AG04449 (cell line): ENCODE measurements at regions not wholly inside any gene's neighbourhood (a gene's known extent, or its start where the extent isn't known, plus 50 kb on each side); places are given as distances from the start of the nearest gene placed in this dataset.

Experiments used
- CTCF ChIA-PET: fragments of 350-600 bp; formaldehyde crosslinking; extraction: SDS; loops from one replicate; lab custom pipeline; 2021; ENCODE audit warnings: antibody characterized with exemption; lab: Yijun Ruan, JAX
- POLR2A ChIA-PET: fragments of 400-600, 350-600 bp; formaldehyde crosslinking; extraction: SDS; loops from one replicate; lab custom pipeline; 2020; ENCODE audit warnings: antibody characterized with exemption, inconsistent platforms; lab: Yijun Ruan, JAX
- DNase-seq: peaks from one replicate; pipeline ENCODE4 v3.0.0-alpha.2; 2010; ENCODE audit warnings: low read depth, low spot score
- H3K4me3 ChIP-seq: 2 replicates; pipeline ENCODE4 v1.5.1; 2011; ENCODE audit warnings: low read depth, mild to moderate bottlenecking, control low read depth, low read length
- TF ChIP-seq, protein P1 (sequence below): IDR thresholded peaks from one replicate; pipeline ENCODE4 v1.5.1; 2011; ENCODE audit warnings: mild to moderate bottlenecking, moderate library complexity, low read length, control low read depth, inconsistent platforms; ENCODE audit not compliant: insufficient read depth; ENCODE audit errors: missing control alignments

DNA sequence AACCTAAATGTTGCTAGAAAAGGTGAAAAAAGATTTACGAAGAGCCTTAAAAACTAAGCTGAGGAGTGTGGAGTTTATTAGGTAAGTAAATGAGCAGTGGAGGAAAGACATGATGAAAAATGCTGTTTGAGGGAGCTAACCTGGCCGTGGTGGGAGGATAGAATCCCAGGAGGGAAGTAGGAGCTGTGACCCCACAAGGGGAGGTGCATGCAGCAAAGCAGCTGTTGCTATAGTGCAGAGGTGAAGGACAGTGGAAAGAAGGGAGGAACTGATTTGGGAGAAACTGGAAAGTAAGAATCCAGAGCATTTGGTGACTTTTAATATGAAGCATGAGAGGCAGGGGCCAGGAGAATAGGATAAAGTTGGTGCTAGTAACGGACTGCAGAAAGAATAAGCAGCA lies 271.7 kb upstream of the ADGRL2 start:
- TF ChIP-seq, protein P1, sequence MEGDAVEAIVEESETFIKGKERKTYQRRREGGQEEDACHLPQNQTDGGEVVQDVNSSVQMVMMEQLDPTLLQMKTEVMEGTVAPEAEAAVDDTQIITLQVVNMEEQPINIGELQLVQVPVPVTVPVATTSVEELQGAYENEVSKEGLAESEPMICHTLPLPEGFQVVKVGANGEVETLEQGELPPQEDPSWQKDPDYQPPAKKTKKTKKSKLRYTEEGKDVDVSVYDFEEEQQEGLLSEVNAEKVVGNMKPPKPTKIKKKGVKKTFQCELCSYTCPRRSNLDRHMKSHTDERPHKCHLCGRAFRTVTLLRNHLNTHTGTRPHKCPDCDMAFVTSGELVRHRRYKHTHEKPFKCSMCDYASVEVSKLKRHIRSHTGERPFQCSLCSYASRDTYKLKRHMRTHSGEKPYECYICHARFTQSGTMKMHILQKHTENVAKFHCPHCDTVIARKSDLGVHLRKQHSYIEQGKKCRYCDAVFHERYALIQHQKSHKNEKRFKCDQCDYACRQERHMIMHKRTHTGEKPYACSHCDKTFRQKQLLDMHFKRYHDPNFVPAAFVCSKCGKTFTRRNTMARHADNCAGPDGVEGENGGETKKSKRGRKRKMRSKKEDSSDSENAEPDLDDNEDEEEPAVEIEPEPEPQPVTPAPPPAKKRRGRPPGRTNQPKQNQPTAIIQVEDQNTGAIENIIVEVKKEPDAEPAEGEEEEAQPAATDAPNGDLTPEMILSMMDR, result no peak
- POLR2A ChIA-PET, result no interaction called here
- CTCF ChIA-PET, result no interaction called here
- no peak for DNase-seq
- H3K4me3 ChIP-seq, result no peak overlapping the region

DNA sequence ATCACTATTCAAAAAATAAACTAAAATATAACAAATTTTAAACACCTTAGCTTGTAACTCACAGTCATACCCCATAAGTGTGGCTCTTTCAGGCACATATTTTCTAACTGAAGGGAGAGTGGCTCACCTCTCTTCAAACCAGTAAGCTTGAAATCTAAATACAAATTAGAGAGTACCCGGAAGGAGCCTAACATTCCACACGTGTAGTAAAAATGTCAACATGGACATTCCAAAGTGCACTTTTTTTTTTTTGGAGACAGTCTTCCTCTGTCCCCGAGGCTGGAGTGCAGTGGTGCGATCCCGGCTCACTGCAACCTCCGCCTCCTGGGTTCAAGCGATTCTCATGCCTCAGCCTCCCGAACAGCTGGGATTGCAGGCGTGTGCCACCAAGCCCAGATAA lies 275.6 kb upstream of the ADGRL2 start:
- H3K4me3 ChIP-seq, result no peak overlapping the region
- no peak for DNase-seq
- TF ChIP-seq, protein P1, result no peak
- ChIA-PET CTCF (no interaction called here), POLR2A (no interaction called here)

DNA sequence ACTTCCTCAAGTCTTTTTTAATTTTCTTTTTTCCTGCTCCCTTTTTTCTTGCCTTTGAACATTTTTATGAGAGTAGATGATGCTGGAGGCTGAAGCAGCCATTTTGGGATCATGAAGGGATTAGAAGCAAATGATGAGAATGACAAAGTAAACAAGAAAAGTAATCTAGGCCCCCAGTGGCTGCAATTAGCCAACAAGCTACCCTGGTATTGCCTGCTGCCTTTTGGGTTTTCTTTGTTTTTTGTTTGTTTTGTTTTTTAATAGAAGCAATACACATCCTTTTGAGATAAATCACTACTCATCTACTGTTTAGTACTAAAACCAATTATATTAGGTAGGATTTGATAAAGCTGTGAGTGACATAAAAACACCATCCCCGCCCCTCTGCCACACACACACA lies 280.7 kb upstream of the ADGRL2 start:
- ChIA-PET POLR2A (no interaction called here), CTCF (no interaction called here)
- H3K4me3 ChIP-seq, result no peak overlapping the region
- TF ChIP-seq, protein P1, result no peak
- no peak for DNase-seq

DNA sequence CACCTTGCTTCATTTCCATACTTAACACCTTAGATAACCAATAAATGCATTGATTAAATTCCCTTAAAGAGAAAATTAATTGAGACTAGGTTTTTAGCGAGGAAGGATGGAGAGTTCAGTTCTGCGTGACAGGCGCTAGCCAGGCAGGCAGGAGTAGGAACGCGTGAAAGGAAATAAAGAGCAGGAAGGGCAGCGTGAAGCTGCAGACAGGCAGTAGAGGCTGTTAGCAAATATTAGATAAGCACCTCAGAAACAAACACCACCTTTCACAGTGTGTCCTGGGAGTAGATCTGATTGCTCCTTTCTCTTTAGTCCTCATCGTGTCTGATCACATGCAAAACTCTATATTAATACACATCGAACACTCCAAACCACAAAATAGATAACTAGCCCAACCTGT lies 282.7 kb upstream of the ADGRL2 start:
- H3K4me3 ChIP-seq, result no peak overlapping the region
- no peak for DNase-seq
- POLR2A ChIA-PET, result no interaction called here
- CTCF ChIA-PET, result no interaction called here
- TF ChIP-seq, protein P1, result no peak

DNA sequence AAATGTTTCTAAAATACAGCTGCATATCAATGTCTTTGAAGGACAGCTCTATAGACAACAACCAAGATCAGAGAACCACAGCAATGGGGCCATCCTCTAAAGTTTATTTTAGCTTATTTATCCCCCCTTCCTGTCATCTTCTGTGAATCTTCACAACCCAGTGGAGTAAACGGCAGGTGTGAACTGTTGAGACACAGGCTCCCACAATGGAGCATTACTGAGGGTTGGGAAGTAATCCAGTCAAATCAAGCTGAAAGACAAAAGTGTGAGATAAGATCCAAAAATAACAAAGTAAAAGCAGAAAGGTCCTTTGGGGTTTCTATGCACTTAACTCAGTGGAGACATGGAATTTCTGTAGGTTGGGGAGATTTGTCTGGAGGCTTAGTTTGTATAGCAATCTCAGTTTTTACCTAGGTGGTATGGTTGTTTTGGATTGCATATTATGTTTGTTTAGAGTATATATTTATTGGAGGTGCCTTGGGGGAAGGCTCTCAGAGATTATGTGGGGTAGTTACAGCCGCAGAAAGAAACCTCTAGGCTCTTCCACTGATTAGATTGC lies 286.9 kb upstream of the ADGRL2 start:
- no peak for DNase-seq
- H3K4me3 ChIP-seq, result no peak overlapping the region
- ChIA-PET POLR2A (no interaction called here), CTCF (no interaction called here)
- TF ChIP-seq, protein P1, result no peak

DNA sequence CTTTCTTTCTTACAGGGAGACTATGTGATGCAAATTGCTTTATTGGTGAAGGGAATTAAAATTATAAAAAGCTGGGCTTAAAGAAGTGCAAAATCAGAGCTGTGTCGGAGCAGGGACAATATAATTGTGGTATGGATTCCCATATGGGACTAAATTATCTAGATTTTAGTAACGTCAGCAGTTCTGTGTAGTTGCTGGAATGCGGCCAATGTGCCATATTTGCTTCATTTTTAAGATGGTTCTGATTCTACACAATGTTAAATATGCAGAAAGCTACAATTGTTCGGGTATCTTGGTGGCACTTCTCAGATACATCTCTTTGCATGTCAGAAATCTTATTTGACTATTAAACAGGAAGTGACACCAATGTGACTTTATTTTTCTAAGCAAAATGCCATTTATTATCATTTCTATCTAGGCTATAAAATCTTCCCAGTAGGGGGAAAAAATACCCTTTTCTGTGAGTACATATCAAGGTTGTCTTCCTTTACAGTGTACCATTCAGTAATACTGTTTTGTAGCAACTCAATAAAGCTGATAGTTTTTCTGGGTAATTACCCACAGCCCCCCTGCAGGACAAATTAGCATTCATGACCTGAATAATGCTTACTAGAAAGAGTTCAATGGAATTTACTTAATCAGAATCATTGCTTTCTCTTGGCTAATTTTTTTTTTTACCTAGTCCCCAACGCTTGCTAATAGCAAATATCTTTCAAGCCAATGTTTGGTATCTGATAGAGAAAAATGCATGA lies 288.3 kb upstream of the ADGRL2 start:
- H3K4me3 ChIP-seq, result no peak overlapping the region
- no peak for DNase-seq
- CTCF ChIA-PET, result interaction anchor here (0.6 kb wide), 1 partner anchor 1158 kb away, joined by 3 read pairs; no protein-coding TSS in a partner anchor
- POLR2A ChIA-PET, result no interaction called here
- TF ChIP-seq, protein P1, result no peak
